GM23338 (cell line): ENCODE measurements at regions not wholly inside any gene's neighbourhood (a gene's known extent, or its start where the extent isn't known, plus 50 kb on each side); places are given as distances from the start of the nearest gene placed in this dataset.

Experiments
- CREB1 ChIP-seq: fragments of 250-450 bp; sonication (Bioruptor Pico); IDR thresholded peaks from 2 replicates; pipeline ENCODE4 v1.5.0; 2020; ENCODE audit warnings: low read depth, mild to moderate bottlenecking, moderate library complexity
- EZH2 ChIP-seq: fragments of 200-600 bp; sonication (generic); IDR thresholded peaks from one replicate; pipeline ENCODE4 v1.8.0; 2017; ENCODE audit warnings: antibody characterized with exemption, mild to moderate bottlenecking, low read depth; ENCODE audit not compliant: unreplicated experiment
- EZH2phosphoT487 ChIP-seq: fragments of 200-600 bp; sonication (generic); IDR thresholded peaks from one replicate; pipeline ENCODE4 v1.8.1; 2018; ENCODE audit warnings: antibody characterized with exemption; ENCODE audit not compliant: unreplicated experiment
- JUNB ChIP-seq: IDR thresholded peaks from one replicate; pipeline ENCODE4 v1.6.1; 2016; ENCODE audit warnings: antibody characterized with exemption; ENCODE audit not compliant: unreplicated experiment
- NANOG ChIP-seq: IDR thresholded peaks from 2 replicates; pipeline ENCODE4 v1.6.1; 2016; ENCODE audit warnings: antibody characterized with exemption, borderline replicate concordance
- POLR2AphosphoS5 ChIP-seq: IDR thresholded peaks from 2 replicates; pipeline ENCODE4 v1.6.1; 2016; ENCODE audit warnings: antibody characterized with exemption, low read depth
- STAT1 ChIP-seq: IDR thresholded peaks from one replicate; pipeline ENCODE4 v1.6.1; 2016; ENCODE audit warnings: antibody characterized with exemption; ENCODE audit not compliant: unreplicated experiment
- ZNF114 ChIP-seq: fragments of 250-450 bp; sonication (Bioruptor Pico); IDR thresholded peaks from 2 replicates; pipeline ENCODE4 v1.5.0; 2020; ENCODE audit warnings: mild to moderate bottlenecking, moderate library complexity
- ZNF331 ChIP-seq: fragments of 250-450 bp; sonication (Bioruptor Pico); IDR thresholded peaks from 2 replicates; pipeline ENCODE4 v1.5.0; 2020; ENCODE audit warnings: low read depth, mild to moderate bottlenecking, moderate library complexity
- TF ChIP-seq, protein P1 (sequence below): IDR thresholded peaks from one replicate; pipeline ENCODE4 v1.6.1; 2018; ENCODE audit warnings: antibody characterized with exemption; ENCODE audit not compliant: unreplicated experiment
- TF ChIP-seq, protein P2 (sequence below), 2 experiments: fragments of 200-600 bp in 1 of 2; sonication (generic) in 1 of 2; conservative IDR thresholded peaks; 2 replicates each; pipeline versions ENCODE4 v1.5.1 to v1.6.1; 2016 to 2017; ENCODE audit warnings: antibody characterized with exemption in 2 of 2, low read depth in 2 of 2, mild to moderate bottlenecking in 2 of 2, moderate library complexity in 1 of 2
- TF ChIP-seq, protein P3 (sequence below): IDR thresholded peaks from 2 replicates; pipeline ENCODE4 v1.6.1; 2016; ENCODE audit warnings: antibody characterized with exemption
- TF ChIP-seq, protein P4 (sequence below): fragments of 250-450 bp; sonication (Bioruptor Pico); IDR thresholded peaks from 2 replicates; pipeline ENCODE4 v1.5.0; 2020; ENCODE audit warnings: mild to moderate bottlenecking, moderate library complexity

DNA sequence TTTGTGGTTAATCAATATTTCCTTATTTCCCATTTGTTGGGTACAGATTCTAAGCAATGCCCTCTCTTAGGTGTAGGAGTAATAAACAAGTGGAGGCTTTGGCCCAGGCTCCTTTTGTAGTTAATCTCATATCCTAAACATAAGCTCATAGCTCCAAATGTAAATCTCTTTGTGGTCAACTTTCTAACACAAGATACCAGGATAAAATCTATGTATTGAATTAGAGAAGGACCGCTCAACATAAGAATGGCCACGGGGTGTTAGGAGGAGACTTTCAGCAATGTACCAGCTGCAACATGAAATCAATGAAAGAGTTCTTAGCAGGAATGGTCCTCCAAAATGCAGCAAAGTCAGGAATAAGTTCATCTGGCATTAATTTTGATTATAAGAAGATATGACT is 334.5 kb upstream of the ITGA1 start:
- no peak for TF ChIP-seq EZH2
- TF ChIP-seq POLR2AphosphoS5, result no peak
- TF ChIP-seq EZH2phosphoT487, result no peak
- TF ChIP-seq, protein P1, sequence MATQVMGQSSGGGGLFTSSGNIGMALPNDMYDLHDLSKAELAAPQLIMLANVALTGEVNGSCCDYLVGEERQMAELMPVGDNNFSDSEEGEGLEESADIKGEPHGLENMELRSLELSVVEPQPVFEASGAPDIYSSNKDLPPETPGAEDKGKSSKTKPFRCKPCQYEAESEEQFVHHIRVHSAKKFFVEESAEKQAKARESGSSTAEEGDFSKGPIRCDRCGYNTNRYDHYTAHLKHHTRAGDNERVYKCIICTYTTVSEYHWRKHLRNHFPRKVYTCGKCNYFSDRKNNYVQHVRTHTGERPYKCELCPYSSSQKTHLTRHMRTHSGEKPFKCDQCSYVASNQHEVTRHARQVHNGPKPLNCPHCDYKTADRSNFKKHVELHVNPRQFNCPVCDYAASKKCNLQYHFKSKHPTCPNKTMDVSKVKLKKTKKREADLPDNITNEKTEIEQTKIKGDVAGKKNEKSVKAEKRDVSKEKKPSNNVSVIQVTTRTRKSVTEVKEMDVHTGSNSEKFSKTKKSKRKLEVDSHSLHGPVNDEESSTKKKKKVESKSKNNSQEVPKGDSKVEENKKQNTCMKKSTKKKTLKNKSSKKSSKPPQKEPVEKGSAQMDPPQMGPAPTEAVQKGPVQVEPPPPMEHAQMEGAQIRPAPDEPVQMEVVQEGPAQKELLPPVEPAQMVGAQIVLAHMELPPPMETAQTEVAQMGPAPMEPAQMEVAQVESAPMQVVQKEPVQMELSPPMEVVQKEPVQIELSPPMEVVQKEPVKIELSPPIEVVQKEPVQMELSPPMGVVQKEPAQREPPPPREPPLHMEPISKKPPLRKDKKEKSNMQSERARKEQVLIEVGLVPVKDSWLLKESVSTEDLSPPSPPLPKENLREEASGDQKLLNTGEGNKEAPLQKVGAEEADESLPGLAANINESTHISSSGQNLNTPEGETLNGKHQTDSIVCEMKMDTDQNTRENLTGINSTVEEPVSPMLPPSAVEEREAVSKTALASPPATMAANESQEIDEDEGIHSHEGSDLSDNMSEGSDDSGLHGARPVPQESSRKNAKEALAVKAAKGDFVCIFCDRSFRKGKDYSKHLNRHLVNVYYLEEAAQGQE, result no peak
- TF ChIP-seq, protein P2, sequence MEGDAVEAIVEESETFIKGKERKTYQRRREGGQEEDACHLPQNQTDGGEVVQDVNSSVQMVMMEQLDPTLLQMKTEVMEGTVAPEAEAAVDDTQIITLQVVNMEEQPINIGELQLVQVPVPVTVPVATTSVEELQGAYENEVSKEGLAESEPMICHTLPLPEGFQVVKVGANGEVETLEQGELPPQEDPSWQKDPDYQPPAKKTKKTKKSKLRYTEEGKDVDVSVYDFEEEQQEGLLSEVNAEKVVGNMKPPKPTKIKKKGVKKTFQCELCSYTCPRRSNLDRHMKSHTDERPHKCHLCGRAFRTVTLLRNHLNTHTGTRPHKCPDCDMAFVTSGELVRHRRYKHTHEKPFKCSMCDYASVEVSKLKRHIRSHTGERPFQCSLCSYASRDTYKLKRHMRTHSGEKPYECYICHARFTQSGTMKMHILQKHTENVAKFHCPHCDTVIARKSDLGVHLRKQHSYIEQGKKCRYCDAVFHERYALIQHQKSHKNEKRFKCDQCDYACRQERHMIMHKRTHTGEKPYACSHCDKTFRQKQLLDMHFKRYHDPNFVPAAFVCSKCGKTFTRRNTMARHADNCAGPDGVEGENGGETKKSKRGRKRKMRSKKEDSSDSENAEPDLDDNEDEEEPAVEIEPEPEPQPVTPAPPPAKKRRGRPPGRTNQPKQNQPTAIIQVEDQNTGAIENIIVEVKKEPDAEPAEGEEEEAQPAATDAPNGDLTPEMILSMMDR (conservative IDR thresholded peaks at IDR 0.05; ENCODE audit: low read depth in 2 of 2), result no peak
- no peak for TF ChIP-seq JUNB
- no peak for TF ChIP-seq CREB1
- TF ChIP-seq, protein P3, sequence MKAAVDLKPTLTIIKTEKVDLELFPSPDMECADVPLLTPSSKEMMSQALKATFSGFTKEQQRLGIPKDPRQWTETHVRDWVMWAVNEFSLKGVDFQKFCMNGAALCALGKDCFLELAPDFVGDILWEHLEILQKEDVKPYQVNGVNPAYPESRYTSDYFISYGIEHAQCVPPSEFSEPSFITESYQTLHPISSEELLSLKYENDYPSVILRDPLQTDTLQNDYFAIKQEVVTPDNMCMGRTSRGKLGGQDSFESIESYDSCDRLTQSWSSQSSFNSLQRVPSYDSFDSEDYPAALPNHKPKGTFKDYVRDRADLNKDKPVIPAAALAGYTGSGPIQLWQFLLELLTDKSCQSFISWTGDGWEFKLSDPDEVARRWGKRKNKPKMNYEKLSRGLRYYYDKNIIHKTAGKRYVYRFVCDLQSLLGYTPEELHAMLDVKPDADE, result no peak
- no peak for TF ChIP-seq ZNF114 (CRISPR knock-in tag)
- no peak for TF ChIP-seq STAT1
- TF ChIP-seq, protein P4, sequence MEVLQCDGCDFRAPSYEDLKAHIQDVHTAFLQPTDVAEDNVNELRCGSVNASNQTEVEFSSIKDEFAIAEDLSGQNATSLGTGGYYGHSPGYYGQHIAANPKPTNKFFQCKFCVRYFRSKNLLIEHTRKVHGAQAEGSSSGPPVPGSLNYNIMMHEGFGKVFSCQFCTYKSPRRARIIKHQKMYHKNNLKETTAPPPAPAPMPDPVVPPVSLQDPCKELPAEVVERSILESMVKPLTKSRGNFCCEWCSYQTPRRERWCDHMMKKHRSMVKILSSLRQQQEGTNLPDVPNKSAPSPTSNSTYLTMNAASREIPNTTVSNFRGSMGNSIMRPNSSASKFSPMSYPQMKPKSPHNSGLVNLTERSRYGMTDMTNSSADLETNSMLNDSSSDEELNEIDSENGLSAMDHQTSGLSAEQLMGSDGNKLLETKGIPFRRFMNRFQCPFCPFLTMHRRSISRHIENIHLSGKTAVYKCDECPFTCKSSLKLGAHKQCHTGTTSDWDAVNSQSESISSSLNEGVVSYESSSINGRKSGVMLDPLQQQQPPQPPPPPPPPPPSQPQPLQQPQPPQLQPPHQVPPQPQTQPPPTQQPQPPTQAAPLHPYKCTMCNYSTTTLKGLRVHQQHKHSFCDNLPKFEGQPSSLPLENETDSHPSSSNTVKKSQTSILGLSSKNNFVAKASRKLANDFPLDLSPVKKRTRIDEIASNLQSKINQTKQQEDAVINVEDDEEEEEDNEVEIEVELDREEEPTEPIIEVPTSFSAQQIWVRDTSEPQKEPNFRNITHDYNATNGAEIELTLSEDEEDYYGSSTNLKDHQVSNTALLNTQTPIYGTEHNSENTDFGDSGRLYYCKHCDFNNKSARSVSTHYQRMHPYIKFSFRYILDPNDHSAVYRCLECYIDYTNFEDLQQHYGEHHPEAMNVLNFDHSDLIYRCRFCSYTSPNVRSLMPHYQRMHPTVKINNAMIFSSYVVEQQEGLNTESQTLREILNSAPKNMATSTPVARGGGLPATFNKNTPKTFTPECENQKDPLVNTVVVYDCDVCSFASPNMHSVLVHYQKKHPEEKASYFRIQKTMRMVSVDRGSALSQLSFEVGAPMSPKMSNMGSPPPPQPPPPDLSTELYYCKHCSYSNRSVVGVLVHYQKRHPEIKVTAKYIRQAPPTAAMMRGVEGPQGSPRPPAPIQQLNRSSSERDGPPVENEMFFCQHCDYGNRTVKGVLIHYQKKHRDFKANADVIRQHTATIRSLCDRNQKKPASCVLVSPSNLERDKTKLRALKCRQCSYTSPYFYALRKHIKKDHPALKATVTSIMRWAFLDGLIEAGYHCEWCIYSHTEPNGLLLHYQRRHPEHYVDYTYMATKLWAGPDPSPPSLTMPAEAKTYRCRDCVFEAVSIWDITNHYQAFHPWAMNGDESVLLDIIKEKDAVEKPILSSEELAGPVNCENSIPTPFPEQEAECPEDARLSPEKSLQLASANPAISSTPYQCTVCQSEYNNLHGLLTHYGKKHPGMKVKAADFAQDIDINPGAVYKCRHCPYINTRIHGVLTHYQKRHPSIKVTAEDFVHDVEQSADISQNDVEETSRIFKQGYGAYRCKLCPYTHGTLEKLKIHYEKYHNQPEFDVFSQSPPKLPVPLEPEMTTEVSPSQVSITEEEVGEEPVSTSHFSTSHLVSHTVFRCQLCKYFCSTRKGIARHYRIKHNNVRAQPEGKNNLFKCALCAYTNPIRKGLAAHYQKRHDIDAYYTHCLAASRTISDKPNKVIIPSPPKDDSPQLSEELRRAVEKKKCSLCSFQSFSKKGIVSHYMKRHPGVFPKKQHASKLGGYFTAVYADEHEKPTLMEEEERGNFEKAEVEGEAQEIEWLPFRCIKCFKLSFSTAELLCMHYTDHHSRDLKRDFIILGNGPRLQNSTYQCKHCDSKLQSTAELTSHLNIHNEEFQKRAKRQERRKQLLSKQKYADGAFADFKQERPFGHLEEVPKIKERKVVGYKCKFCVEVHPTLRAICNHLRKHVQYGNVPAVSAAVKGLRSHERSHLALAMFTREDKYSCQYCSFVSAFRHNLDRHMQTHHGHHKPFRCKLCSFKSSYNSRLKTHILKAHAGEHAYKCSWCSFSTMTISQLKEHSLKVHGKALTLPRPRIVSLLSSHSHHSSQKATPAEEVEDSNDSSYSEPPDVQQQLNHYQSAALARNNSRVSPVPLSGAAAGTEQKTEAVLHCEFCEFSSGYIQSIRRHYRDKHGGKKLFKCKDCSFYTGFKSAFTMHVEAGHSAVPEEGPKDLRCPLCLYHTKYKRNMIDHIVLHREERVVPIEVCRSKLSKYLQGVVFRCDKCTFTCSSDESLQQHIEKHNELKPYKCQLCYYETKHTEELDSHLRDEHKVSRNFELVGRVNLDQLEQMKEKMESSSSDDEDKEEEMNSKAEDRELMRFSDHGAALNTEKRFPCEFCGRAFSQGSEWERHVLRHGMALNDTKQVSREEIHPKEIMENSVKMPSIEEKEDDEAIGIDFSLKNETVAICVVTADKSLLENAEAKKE, result peak; percentile 47; the same call in 1 of the 2 replicates
- no peak for TF ChIP-seq NANOG
- TF ChIP-seq ZNF331, result no peak
